ENCODE measurements at regions not wholly inside any gene's neighbourhood (a gene's known extent, or its start where the extent isn't known, plus 50 kb on each side); places are given as distances from the start of the nearest gene placed in this dataset.

GRCh38 chr15:38888701-38889221 lies 324.1 kb upstream of the RASGRP1 start:
- DNase-seq, result no peak

- no peak for DNase-seq
Measured at GRCh38 chr15:38890194-38890593, 325.6 kb upstream of the RASGRP1 start.

GRCh38 chr15:38893925-38894242 lies 329.3 kb upstream of the RASGRP1 start:
- DNase-seq, result no peak

- peak; percentile 43 for DNase-seq
Measured at GRCh38 chr15:38894243-38894948, 329.8 kb upstream of the RASGRP1 start.

- no peak for DNase-seq
Measured at GRCh38 chr15:38895326-38896255, 331.0 kb upstream of the RASGRP1 start.

GRCh38 chr15:38896647-38897046 lies 332.0 kb upstream of the RASGRP1 start:
- no peak for DNase-seq

- no peak for DNase-seq
Measured at GRCh38 chr15:38897551-38897950, 332.9 kb upstream of the RASGRP1 start.

GRCh38 chr15:38898236-38898635 lies 333.6 kb upstream of the RASGRP1 start:
- no peak for DNase-seq

- DNase-seq, result no peak
Measured at GRCh38 chr15:38899300-38899699, 334.7 kb upstream of the RASGRP1 start.

GRCh38 chr15:38904298-38904697 lies 339.7 kb upstream of the RASGRP1 start:
- DNase-seq, result no peak

GRCh38 chr15:38905632-38906031 lies 341.0 kb upstream of the RASGRP1 start:
- DNase-seq, result no peak

- no peak for DNase-seq
Measured at GRCh38 chr15:38920966-38921365, 356.4 kb upstream of the RASGRP1 start.

- no peak for DNase-seq
Measured at GRCh38 chr15:38921471-38921870, 356.9 kb upstream of the RASGRP1 start.

GRCh38 chr15:38928431-38928830 lies 363.8 kb upstream of the RASGRP1 start:
- no peak for DNase-seq

- DNase-seq, result no peak
Measured at GRCh38 chr15:38930851-38931572, 366.4 kb upstream of the RASGRP1 start.

- no peak for DNase-seq
Measured at GRCh38 chr15:38941399-38941953, 376.9 kb upstream of the RASGRP1 start.

- no peak for DNase-seq
Measured at GRCh38 chr15:38944536-38944935, 379.9 kb upstream of the RASGRP1 start.

GRCh38 chr15:38945551-38946298 lies 381.1 kb upstream of the RASGRP1 start:
- DNase-seq, result no peak

GRCh38 chr15:38954090-38954489 lies 389.5 kb upstream of the RASGRP1 start:
- no peak for DNase-seq

GRCh38 chr15:38961456-38961855 lies 396.8 kb upstream of the RASGRP1 start:
- no peak for DNase-seq

GRCh38 chr15:38961931-38962330 lies 397.3 kb upstream of the RASGRP1 start:
- DNase-seq, result peak; percentile 43

GRCh38 chr15:38972831-38973230 lies 408.2 kb upstream of the RASGRP1 start:
- DNase-seq, result no peak
